ENCODE measurements at regions not wholly inside any gene's neighbourhood (a gene's known extent, or its start where the extent isn't known, plus 50 kb on each side); places are given as distances from the start of the nearest gene placed in this dataset.

DNA sequence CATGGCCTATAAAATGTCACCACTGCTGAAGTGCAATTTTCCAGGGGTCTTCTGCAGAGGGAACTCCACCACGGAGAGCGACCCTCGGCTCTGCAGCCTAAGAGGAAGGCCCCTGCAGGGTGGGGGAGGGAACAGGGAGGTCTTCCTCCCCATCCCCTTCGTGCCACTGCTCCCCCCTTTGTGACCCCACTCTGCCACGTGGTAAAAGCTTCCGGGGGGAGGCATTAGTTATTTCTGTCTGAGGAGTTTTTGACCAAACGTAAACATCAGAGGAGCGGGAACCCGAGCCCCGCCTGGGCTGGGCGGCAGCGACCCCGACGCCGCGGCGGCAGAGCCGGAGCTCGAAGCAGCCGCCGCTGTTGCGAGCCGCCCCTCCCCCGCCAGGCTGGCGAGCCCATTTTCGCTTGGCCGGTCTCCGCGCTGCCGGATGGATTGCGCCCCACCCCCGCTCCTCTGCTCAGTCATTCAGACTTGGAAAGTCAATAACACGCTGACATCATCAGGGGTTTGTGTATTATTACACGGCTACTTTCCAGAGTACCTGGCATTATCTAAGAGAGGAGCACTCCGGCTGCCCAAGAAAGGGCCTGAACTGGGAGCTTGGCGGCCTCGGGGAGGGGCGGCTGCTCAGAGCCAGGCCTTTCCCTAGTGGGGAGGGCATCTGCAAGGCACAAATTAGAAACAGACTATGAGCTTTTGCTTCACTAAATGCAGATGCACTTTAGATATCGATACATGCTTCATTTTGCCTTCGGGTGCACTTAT is 162.5 kb upstream of the TBL1XR1 start (continued):
- TF ChIP-seq YY1 (IDR thresholded peaks at IDR 0.05; ENCODE audit: low read depth, low read length) (peak; percentile 66; the same call in 1 of the 2 replicates), MAFK (IDR thresholded peaks at IDR 0.05; ENCODE audit: low read depth, low read length) (peak; percentile 94), POLR2A (IDR thresholded peaks at IDR 0.05; ENCODE audit: control extremely low read depth in 1 of 2, low read depth in 2 of 2, low read length in 2 of 2) (peak; percentile 17 to 46), RFX5 (IDR thresholded peaks at IDR 0.05; ENCODE audit: borderline replicate concordance, low read depth, low read length) (no peak), CTBP2 (IDR thresholded peaks at IDR 0.05; ENCODE audit: borderline replicate concordance, insufficient read depth, insufficient read length, low read length) (peak; percentile 82), HDAC6 (IDR thresholded peaks at IDR 0.05; ENCODE audit: low read depth, low read length) (no peak), TBP (IDR thresholded peaks at IDR 0.05; ENCODE audit: low read depth, low read length) (0 out of 2 replicates have a peak, but pooled peaks have one; percentile 44), EGR1 (IDR thresholded peaks at IDR 0.05; ENCODE audit: borderline replicate concordance, low read depth, low read length) (peak; percentile 95), SP2 (IDR thresholded peaks at IDR 0.05; ENCODE audit: low read length) (no peak), CEBPB (IDR thresholded peaks at IDR 0.05; ENCODE audit: low read depth, low read length) (peak; percentile 65; the same call in 1 of the 2 replicates)
- TF ChIP-seq, protein P1, sequence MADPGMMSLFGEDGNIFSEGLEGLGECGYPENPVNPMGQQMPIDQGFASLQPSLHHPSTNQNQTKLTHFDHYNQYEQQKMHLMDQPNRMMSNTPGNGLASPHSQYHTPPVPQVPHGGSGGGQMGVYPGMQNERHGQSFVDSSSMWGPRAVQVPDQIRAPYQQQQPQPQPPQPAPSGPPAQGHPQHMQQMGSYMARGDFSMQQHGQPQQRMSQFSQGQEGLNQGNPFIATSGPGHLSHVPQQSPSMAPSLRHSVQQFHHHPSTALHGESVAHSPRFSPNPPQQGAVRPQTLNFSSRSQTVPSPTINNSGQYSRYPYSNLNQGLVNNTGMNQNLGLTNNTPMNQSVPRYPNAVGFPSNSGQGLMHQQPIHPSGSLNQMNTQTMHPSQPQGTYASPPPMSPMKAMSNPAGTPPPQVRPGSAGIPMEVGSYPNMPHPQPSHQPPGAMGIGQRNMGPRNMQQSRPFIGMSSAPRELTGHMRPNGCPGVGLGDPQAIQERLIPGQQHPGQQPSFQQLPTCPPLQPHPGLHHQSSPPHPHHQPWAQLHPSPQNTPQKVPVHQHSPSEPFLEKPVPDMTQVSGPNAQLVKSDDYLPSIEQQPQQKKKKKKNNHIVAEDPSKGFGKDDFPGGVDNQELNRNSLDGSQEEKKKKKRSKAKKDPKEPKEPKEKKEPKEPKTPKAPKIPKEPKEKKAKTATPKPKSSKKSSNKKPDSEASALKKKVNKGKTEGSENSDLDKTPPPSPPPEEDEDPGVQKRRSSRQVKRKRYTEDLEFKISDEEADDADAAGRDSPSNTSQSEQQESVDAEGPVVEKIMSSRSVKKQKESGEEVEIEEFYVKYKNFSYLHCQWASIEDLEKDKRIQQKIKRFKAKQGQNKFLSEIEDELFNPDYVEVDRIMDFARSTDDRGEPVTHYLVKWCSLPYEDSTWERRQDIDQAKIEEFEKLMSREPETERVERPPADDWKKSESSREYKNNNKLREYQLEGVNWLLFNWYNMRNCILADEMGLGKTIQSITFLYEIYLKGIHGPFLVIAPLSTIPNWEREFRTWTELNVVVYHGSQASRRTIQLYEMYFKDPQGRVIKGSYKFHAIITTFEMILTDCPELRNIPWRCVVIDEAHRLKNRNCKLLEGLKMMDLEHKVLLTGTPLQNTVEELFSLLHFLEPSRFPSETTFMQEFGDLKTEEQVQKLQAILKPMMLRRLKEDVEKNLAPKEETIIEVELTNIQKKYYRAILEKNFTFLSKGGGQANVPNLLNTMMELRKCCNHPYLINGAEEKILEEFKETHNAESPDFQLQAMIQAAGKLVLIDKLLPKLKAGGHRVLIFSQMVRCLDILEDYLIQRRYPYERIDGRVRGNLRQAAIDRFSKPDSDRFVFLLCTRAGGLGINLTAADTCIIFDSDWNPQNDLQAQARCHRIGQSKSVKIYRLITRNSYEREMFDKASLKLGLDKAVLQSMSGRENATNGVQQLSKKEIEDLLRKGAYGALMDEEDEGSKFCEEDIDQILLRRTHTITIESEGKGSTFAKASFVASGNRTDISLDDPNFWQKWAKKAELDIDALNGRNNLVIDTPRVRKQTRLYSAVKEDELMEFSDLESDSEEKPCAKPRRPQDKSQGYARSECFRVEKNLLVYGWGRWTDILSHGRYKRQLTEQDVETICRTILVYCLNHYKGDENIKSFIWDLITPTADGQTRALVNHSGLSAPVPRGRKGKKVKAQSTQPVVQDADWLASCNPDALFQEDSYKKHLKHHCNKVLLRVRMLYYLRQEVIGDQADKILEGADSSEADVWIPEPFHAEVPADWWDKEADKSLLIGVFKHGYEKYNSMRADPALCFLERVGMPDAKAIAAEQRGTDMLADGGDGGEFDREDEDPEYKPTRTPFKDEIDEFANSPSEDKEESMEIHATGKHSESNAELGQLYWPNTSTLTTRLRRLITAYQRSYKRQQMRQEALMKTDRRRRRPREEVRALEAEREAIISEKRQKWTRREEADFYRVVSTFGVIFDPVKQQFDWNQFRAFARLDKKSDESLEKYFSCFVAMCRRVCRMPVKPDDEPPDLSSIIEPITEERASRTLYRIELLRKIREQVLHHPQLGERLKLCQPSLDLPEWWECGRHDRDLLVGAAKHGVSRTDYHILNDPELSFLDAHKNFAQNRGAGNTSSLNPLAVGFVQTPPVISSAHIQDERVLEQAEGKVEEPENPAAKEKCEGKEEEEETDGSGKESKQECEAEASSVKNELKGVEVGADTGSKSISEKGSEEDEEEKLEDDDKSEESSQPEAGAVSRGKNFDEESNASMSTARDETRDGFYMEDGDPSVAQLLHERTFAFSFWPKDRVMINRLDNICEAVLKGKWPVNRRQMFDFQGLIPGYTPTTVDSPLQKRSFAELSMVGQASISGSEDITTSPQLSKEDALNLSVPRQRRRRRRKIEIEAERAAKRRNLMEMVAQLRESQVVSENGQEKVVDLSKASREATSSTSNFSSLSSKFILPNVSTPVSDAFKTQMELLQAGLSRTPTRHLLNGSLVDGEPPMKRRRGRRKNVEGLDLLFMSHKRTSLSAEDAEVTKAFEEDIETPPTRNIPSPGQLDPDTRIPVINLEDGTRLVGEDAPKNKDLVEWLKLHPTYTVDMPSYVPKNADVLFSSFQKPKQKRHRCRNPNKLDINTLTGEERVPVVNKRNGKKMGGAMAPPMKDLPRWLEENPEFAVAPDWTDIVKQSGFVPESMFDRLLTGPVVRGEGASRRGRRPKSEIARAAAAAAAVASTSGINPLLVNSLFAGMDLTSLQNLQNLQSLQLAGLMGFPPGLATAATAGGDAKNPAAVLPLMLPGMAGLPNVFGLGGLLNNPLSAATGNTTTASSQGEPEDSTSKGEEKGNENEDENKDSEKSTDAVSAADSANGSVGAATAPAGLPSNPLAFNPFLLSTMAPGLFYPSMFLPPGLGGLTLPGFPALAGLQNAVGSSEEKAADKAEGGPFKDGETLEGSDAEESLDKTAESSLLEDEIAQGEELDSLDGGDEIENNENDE (IDR thresholded peaks at IDR 0.05; ENCODE audit: insufficient replicate concordance, low read length), result peak; percentile 99
